RCC 7860 (cell line): ENCODE measurements at regions not wholly inside any gene's neighbourhood (a gene's known extent, or its start where the extent isn't known, plus 50 kb on each side); places are given as distances from the start of the nearest gene placed in this dataset.

Experiments
- DNase-seq: peaks from one replicate; pipeline ENCODE4 v3.0.0-alpha.2; 2015; ENCODE audit warnings: low spot score
- FAIRE-seq: peaks from 2 replicates; lab custom pipeline; 2012; peaks lifted over from hg19 to GRCh38; lab: Jason Lieb, UNC

- FAIRE-seq: no peak
Observed at GRCh38 chr3:120544361-120544760, 51.8 kb upstream of the NDUFB4 start.

GRCh38 chr3:120536642-120537041 is 59.5 kb upstream of the NDUFB4 start:
- DNase-seq: no peak

More at GRCh38 chr3:120544361-120544760, 51.8 kb upstream of the NDUFB4 start:
- DNase-seq: no peak

GRCh38 chr3:120532969-120533368 is 63.2 kb upstream of the NDUFB4 start:
- DNase-seq: no peak
- FAIRE-seq: no peak

More at GRCh38 chr3:120536642-120537041, 59.5 kb upstream of the NDUFB4 start:
- no peak for FAIRE-seq

GRCh38 chr3:120528163-120528562 is 68.0 kb upstream of the NDUFB4 start:
- no peak for FAIRE-seq

GRCh38 chr3:120526011-120526870 is 69.9 kb upstream of the NDUFB4 start:
- FAIRE-seq (no peak), DNase-seq (no peak)

More at GRCh38 chr3:120528163-120528562, 68.0 kb upstream of the NDUFB4 start:
- no peak for DNase-seq

- FAIRE-seq (no peak), DNase-seq (no peak)
Observed at GRCh38 chr3:120524171-120524923, 71.8 kb upstream of the NDUFB4 start.

- FAIRE-seq (no peak), DNase-seq (no peak)
Observed at GRCh38 chr3:120516136-120516535, 65.3 kb upstream of the FSTL1 start.

GRCh38 chr3:120512655-120513054 is 61.9 kb upstream of the FSTL1 start:
- DNase-seq: no peak

GRCh38 chr3:120506828-120507774 is 56.3 kb upstream of the FSTL1 start:
- peak; percentile 27 for DNase-seq
- FAIRE-seq: peak; percentile 18

More at GRCh38 chr3:120512655-120513054, 61.9 kb upstream of the FSTL1 start:
- no peak for FAIRE-seq

GRCh38 chr3:120506076-120506827 is 55.5 kb upstream of the FSTL1 start:
- no peak for FAIRE-seq
- no peak for DNase-seq

- FAIRE-seq (no peak), DNase-seq (no peak)
Observed at GRCh38 chr3:120503727-120504616, 53.2 kb upstream of the FSTL1 start.

- DNase-seq (no peak), FAIRE-seq (no peak)
Observed at GRCh38 chr3:120502116-120502515, 51.3 kb upstream of the FSTL1 start.
